CD4-positive, CD25-positive, alpha-beta regulatory T cell (primary cell): ENCODE measurements at regions not wholly inside any gene's neighbourhood (a gene's known extent, or its start where the extent isn't known, plus 50 kb on each side); places are given as distances from the start of the nearest gene placed in this dataset.
"Not testable (repeated sequence)": the region's sequence is repeated elsewhere in the genome, so short reads cannot be mapped to it uniquely, and the experiment has no call there.

Experiments used
- ATAC-seq, 2 donors: fragments of 150-1000 bp; cut with Tn5 transposase; one replicate each; pipeline ENCODE4 v1.10.0; 2021; ENCODE audit warnings: low read depth in 2 of 2, moderate number of reproducible peaks in 2 of 2, moderate library complexity in 1 of 2
- DNase-seq, 3 donors: peaks; one replicate each; pipeline versions ENCODE4 v3.0.0 to v3.0.0-alpha.2; 2012 to 2022; ENCODE audit warnings: mixed read lengths in 1 of 3
- H3K27ac ChIP-seq: one replicate; pipeline ENCODE4 v1.7.0; 2013; ENCODE audit warnings: mild to moderate bottlenecking, low read length; ENCODE audit not compliant: insufficient read depth, poor library complexity, severe bottlenecking
- H3K27me3 ChIP-seq: one replicate; pipeline ENCODE4 v1.7.0; 2013; ENCODE audit warnings: low read length; ENCODE audit not compliant: control insufficient read depth, insufficient read depth
- H3K36me3 ChIP-seq: one replicate; pipeline ENCODE4 v1.7.0; 2013; ENCODE audit warnings: mild to moderate bottlenecking, low read length, moderate library complexity; ENCODE audit not compliant: control insufficient read depth, insufficient read depth
- H3K4me1 ChIP-seq: 2 replicates; pipeline ENCODE4 v1.7.0; 2013; ENCODE audit warnings: mild to moderate bottlenecking, low read length; ENCODE audit not compliant: insufficient read depth, control insufficient read depth, poor library complexity, severe bottlenecking
- H3K4me3 ChIP-seq: one replicate; pipeline ENCODE4 v1.7.0; 2013; ENCODE audit warnings: low read depth, mild to moderate bottlenecking, low read length, moderate library complexity
- H3K9me3 ChIP-seq, 2 experiments: 1 replicate in 1 of 2; 2 replicates in 1 of 2; pipeline ENCODE4 v1.7.0; 2013; ENCODE audit warnings: low read length in 2 of 2, mild to moderate bottlenecking in 1 of 2, moderate library complexity in 1 of 2; ENCODE audit not compliant: control insufficient read depth in 2 of 2
- H3K27ac Mint-ChIP-seq, 3 donors: one replicate each; pipeline ENCODE4 v1.8.0; 2020 to 2022; ENCODE audit warnings: mild to moderate bottlenecking in 3 of 3, mixed read lengths in 3 of 3, moderate library complexity in 2 of 3
- H3K27me3 Mint-ChIP-seq: one replicate; pipeline ENCODE4 v1.8.0; 2022; ENCODE audit warnings: mild to moderate bottlenecking, mixed read lengths
- H3K36me3 Mint-ChIP-seq: one replicate; pipeline ENCODE4 v1.8.0; 2020; ENCODE audit warnings: mixed read lengths
- H3K4me1 Mint-ChIP-seq, 4 donors: one replicate each; pipeline ENCODE4 v1.8.0; 2020 to 2022; ENCODE audit warnings: mixed read lengths in 4 of 4, mild to moderate bottlenecking in 1 of 4
- H3K4me3 Mint-ChIP-seq, 4 donors: one replicate each; pipeline ENCODE4 v1.8.0; 2020 to 2022; ENCODE audit warnings: mild to moderate bottlenecking in 4 of 4, mixed read lengths in 4 of 4, moderate library complexity in 3 of 4
- H3K9me3 Mint-ChIP-seq, 7 donors: one replicate each; pipeline ENCODE4 v1.8.0; 2020 to 2022; ENCODE audit warnings: mixed read lengths in 7 of 7, mild to moderate bottlenecking in 3 of 7, moderate library complexity in 2 of 7

DNA sequence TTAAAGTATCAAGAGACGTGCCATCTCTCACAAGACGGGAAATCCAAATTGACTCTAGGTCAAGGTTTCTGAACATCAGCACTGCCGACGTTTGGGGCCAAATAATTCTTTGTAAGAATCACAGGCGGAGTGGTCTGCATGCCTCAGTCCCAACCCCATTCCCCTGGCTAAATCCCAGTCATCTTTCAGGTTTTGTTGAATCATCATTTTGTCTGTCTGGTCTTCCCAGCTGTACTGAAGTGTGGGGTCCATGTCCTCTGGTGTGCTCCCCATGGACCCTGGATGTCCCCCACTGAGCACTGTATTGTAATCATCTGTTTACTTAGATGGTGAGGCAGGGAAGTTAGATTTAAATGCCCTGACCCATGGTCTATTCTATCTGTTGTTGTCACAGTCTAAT, 103.6 kb upstream of the GALNT18 start:
- Mint-ChIP-seq H3K27me3 (peaks cover 6% of the 10 kb centered on the region), H3K4me1 (no peaks in the 10 kb centered on the region), H3K9me3 (peaks cover 0 to 4% (median 0%) of the 10 kb centered on the region in 7 donors), H3K27ac (no peak overlapping the region), H3K36me3 (no peaks in the 10 kb centered on the region), H3K4me3 (no peak overlapping the region)
- no peak overlapping the region for H3K27ac ChIP-seq
- H3K9me3 ChIP-seq: no peaks in the 10 kb centered on the region
- H3K27me3 ChIP-seq: no peaks in the 10 kb centered on the region
- H3K36me3 ChIP-seq: no peaks in the 10 kb centered on the region
- DNase-seq (no peak), ATAC-seq (no peak)
- no peak overlapping the region for H3K4me3 ChIP-seq
- H3K4me1 ChIP-seq: no peaks in the 10 kb centered on the region

GRCh38 chr11:11724994-11725393, 103.2 kb upstream of the GALNT18 start:
- no peak overlapping the region for H3K4me3 Mint-ChIP-seq
- peaks cover 5% of the 10 kb centered on the region for H3K27me3 Mint-ChIP-seq

GRCh38 chr11:11722861-11723260, 101.1 kb upstream of the GALNT18 start:
- H3K4me3 ChIP-seq: no peak overlapping the region
- H3K27me3 ChIP-seq: no peaks in the 10 kb centered on the region
- no peak overlapping the region for H3K27ac ChIP-seq
- peaks cover 0 to 6% (median 3%) of the 10 kb centered on the region in 7 donors for H3K9me3 Mint-ChIP-seq
- no peaks in the 10 kb centered on the region for H3K36me3 Mint-ChIP-seq
- DNase-seq (no peak), ATAC-seq (no peak)
- H3K4me1 ChIP-seq: no peaks in the 10 kb centered on the region
- no peaks in the 10 kb centered on the region for H3K36me3 ChIP-seq
- no peak overlapping the region for H3K4me3 Mint-ChIP-seq
- no peak overlapping the region for H3K27ac Mint-ChIP-seq
- H3K9me3 ChIP-seq: no peaks in the 10 kb centered on the region
- H3K4me1 Mint-ChIP-seq: no peaks in the 10 kb centered on the region
- H3K27me3 Mint-ChIP-seq: no peaks in the 10 kb centered on the region

More at GRCh38 chr11:11724994-11725393, 103.2 kb upstream of the GALNT18 start:
- H3K27ac ChIP-seq: no peak overlapping the region
- H3K4me1 ChIP-seq: no peaks in the 10 kb centered on the region
- Mint-ChIP-seq H3K4me1 (no peaks in the 10 kb centered on the region), H3K36me3 (no peaks in the 10 kb centered on the region), H3K27ac (no peak overlapping the region), H3K9me3 (peaks cover 0 to 4% (median 0%) of the 10 kb centered on the region in 7 donors)
- DNase-seq (no peak), ATAC-seq (no peak)
- no peak overlapping the region for H3K4me3 ChIP-seq
- no peaks in the 10 kb centered on the region for H3K36me3 ChIP-seq
- no peaks in the 10 kb centered on the region for H3K27me3 ChIP-seq
- no peaks in the 10 kb centered on the region for H3K9me3 ChIP-seq

DNA sequence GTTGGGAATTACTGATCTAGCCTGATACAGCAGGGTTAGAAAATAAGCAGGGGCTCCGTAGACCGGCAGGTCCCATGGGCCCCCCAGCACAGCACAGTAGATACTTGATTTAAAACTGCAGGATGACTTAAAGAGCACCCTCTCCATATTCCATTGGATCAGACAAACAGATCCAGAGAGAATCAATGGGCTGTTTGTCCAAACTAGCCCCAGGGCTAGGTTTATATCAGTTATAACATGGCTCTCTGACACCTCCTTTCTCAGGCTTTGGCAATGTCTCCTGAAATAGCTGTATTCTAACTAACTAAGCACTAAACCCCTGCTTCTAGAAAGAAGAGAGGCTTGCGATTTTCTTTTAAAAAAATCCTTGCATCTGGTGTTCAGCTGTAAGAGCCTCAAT, 100.4 kb upstream of the GALNT18 start:
- H3K4me3 Mint-ChIP-seq: no peak overlapping the region
- H3K27me3 ChIP-seq: no peaks in the 10 kb centered on the region
- DNase-seq (no peak), ATAC-seq (no peak)
- H3K4me1 Mint-ChIP-seq: no peaks in the 10 kb centered on the region
- no peaks in the 10 kb centered on the region for H3K4me1 ChIP-seq
- H3K27ac Mint-ChIP-seq: no peak overlapping the region
- no peak overlapping the region for H3K27ac ChIP-seq
- H3K36me3 Mint-ChIP-seq: no peaks in the 10 kb centered on the region
- no peaks in the 10 kb centered on the region for H3K36me3 ChIP-seq
- no peak overlapping the region for H3K4me3 ChIP-seq
- no peaks in the 10 kb centered on the region for H3K9me3 ChIP-seq
- peaks cover 0 to 6% (median 5%) of the 10 kb centered on the region in 7 donors for H3K9me3 Mint-ChIP-seq
- no peaks in the 10 kb centered on the region for H3K27me3 Mint-ChIP-seq

DNA sequence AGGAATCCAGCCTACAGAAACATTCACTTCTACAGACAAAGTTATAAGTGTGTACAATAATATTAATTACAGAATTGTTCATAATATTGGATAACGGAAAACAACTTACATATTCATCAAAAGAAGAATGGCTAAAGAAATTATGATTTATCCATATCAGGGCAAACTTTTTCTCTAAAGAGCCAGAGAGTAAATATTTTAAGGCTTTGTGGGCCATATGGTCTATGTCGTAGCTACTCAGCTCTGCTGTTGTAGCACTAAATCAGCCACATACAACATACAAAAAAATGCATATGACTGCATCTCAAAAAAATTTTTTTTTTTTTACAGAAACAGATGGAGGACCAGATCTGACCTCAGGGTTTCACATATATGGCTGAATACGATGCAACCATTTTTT, 96.7 kb upstream of the GALNT18 start:
- Histone ChIP-seq H3K9me3 (no peaks in the 10 kb centered on the region), H3K27ac (no peak overlapping the region), H3K27me3 (no peaks in the 10 kb centered on the region), H3K36me3 (no peaks in the 10 kb centered on the region), H3K4me3 (no peak overlapping the region), H3K4me1 (no peaks in the 10 kb centered on the region)
- Mint-ChIP-seq H3K27ac (no peak overlapping the region), H3K4me1 (no peaks in the 10 kb centered on the region), H3K4me3 (no peak overlapping the region), H3K27me3 (no peaks in the 10 kb centered on the region), H3K9me3 (peaks cover 0 to 18% (median 8%) of the 10 kb centered on the region in 7 donors), H3K36me3 (no peaks in the 10 kb centered on the region)
- DNase-seq (no peak), ATAC-seq (no peak)

- H3K9me3 ChIP-seq: no peaks in the 10 kb centered on the region
- H3K27me3 Mint-ChIP-seq: no peaks in the 10 kb centered on the region
- no peak overlapping the region for H3K4me3 ChIP-seq
- no peak overlapping the region for H3K4me3 Mint-ChIP-seq
- no peaks in the 10 kb centered on the region for H3K4me1 ChIP-seq
- H3K36me3 Mint-ChIP-seq: no peaks in the 10 kb centered on the region
- DNase-seq (no peak), ATAC-seq (no peak)
- H3K4me1 Mint-ChIP-seq: no peaks in the 10 kb centered on the region
- no peaks in the 10 kb centered on the region for H3K36me3 ChIP-seq
- H3K27me3 ChIP-seq: no peaks in the 10 kb centered on the region
- peaks cover 0 to 18% (median 8%) of the 10 kb centered on the region in 7 donors for H3K9me3 Mint-ChIP-seq
- H3K27ac Mint-ChIP-seq: no peak overlapping the region
- H3K27ac ChIP-seq: no peak overlapping the region
Measured at GRCh38 chr11:11717064-11717725, 95.4 kb upstream of the GALNT18 start.

GRCh38 chr11:11715075-11715474, 93.3 kb upstream of the GALNT18 start:
- H3K9me3 Mint-ChIP-seq: peaks cover 0 to 18% (median 7%) of the 10 kb centered on the region in 7 donors
- not testable (repeated sequence) for H3K27me3 ChIP-seq, H3K4me3 ChIP-seq, H3K4me3 Mint-ChIP-seq, H3K27me3 Mint-ChIP-seq, H3K27ac ChIP-seq, H3K9me3 ChIP-seq, ATAC-seq, H3K4me1 ChIP-seq, H3K36me3 ChIP-seq, DNase-seq, H3K4me1 Mint-ChIP-seq, H3K27ac Mint-ChIP-seq, H3K36me3 Mint-ChIP-seq

DNA sequence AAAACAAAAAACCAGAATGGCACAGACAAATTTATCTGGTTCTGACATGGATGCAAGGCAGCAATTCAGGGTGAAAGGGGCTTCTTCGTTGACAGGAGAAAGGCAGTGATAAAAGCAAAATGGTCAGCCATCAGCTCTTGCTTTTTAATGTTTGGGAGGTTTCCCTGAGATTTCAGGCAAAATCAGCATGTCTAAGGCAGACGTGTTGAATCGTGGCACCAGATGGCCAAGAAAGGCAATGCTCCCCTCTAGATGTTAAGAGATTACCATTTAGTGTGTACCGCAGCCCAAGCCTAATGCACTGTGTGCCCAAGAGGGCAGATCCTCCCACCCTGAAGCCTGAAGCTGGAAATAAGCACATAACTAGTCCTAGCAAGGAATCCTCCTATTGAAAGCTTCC, 88.8 kb upstream of the GALNT18 start:
- Histone ChIP-seq H3K9me3 (no peaks in the 10 kb centered on the region), H3K27ac (no peak overlapping the region), H3K36me3 (no peaks in the 10 kb centered on the region), H3K4me1 (no peaks in the 10 kb centered on the region), H3K4me3 (no peak overlapping the region), H3K27me3 (no peaks in the 10 kb centered on the region)
- Mint-ChIP-seq H3K27ac (no peak overlapping the region), H3K9me3 (peaks cover 0 to 5% (median 2%) of the 10 kb centered on the region in 7 donors), H3K27me3 (peaks cover 14% of the 10 kb centered on the region), H3K4me1 (no peaks in the 10 kb centered on the region), H3K4me3 (no peak overlapping the region), H3K36me3 (no peaks in the 10 kb centered on the region)
- ATAC-seq (no peak), DNase-seq (no peak)
